ENCODE measurements at regions not wholly inside any gene's neighbourhood (a gene's known extent, or its start where the extent isn't known, plus 50 kb on each side); places are given as distances from the start of the nearest gene placed in this dataset.

DNA sequence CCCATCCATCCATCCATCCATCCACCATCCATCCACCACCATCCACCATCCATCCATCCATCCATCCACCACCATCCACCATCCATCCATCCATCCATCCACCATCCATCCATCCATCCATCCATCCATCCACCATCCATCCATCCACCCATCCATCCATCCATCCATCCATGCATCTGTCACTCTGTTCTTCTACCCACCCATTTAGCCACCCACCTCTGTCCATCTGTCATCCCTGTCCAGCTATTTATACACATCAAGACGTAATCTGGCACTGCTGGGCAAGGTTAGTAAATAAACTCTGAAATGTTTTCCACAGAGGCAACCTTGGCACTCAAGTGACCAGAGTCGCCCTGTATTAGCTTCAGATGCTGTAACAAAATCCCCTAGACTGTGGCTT lies 120.9 kb downstream of the RTP5 start:
- no peak overlapping the region for H3K4me2 ChIP-seq (ENCODE audit: extremely low read depth, insufficient read depth, low read length)
- H3K36me3 ChIP-seq (ENCODE audit: control insufficient read depth, insufficient read depth, low read length): no peaks in the 10 kb centered on the region
- no peaks in the 10 kb centered on the region for H4K20me1 ChIP-seq (ENCODE audit: control insufficient read depth, extremely low read depth, insufficient read depth, low read length)
- no peak overlapping the region for H3K4me3 ChIP-seq (replicated peaks in 1 of 4; ENCODE audit: control extremely low read depth in 1 of 4, insufficient read depth in 1 of 4, low read depth in 3 of 4, low read length in 4 of 4)
- TF ChIP-seq CTCF (conservative IDR thresholded peaks at IDR 0.05 in 1 of 2, IDR thresholded peaks at IDR 0.05 in 1 of 2; ENCODE audit: low read depth in 1 of 2, low read length in 2 of 2): no peak
- no peak for TF ChIP-seq EZH2 (IDR thresholded peaks at IDR 0.05; ENCODE audit: low read length, missing control alignments)
- no peak overlapping the region for H3K9ac ChIP-seq (ENCODE audit: insufficient read depth, low read length)
- no peaks in the 10 kb centered on the region for H3K9me3 ChIP-seq (ENCODE audit: control insufficient read depth, insufficient read depth, low read depth, low read length)
- no peak overlapping the region for H3K27ac ChIP-seq (ENCODE audit: insufficient read depth, low read length)
- no peaks in the 10 kb centered on the region for H3K79me2 ChIP-seq (ENCODE audit: control insufficient read depth, insufficient read depth, low read length)
- DNase-seq (ENCODE audit: low read depth in 2 of 2): no peak
- H2AFZ ChIP-seq (ENCODE audit: low read length): no peak overlapping the region
- no peaks in the 10 kb centered on the region for H3K27me3 ChIP-seq (ENCODE audit: control insufficient read depth, insufficient read depth, low read length)
- H3K4me1 ChIP-seq (ENCODE audit: control insufficient read depth, extremely low read depth, insufficient read depth, low read length): no peaks in the 10 kb centered on the region

- H4K20me1 ChIP-seq (ENCODE audit: control insufficient read depth, extremely low read depth, insufficient read depth, low read length): no peaks in the 10 kb centered on the region
- DNase-seq (ENCODE audit: low read depth in 2 of 2): no peak
- no peak for TF ChIP-seq CTCF (conservative IDR thresholded peaks at IDR 0.05 in 1 of 2, IDR thresholded peaks at IDR 0.05 in 1 of 2; ENCODE audit: low read depth in 1 of 2, low read length in 2 of 2)
- TF ChIP-seq EZH2 (IDR thresholded peaks at IDR 0.05; ENCODE audit: low read length, missing control alignments): no peak
These were observed 121.8 kb downstream of the RTP5 start for GRCh38 chr2:241991299-241991698.

DNA sequence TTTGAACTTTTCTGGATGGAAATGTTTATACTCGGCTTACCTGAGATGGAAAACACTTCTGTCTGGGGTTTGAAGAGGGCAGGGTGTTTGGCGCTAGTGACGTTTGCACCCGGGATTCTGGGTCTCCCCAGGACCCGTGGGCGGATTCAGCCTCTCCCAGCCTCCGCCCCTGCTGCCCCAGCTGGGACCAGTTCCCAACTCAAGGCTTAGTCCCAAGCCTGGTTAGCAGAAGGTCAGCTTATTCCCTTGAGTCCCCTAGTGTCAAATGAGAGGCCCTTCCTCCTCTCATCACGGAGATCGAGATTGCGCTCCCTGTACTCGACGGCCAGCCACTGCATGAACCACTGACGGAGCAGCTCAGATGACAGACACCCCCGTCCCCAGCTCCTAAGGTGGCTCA lies 123.2 kb downstream of the RTP5 start:
- no peaks in the 10 kb centered on the region for H3K4me1 ChIP-seq (ENCODE audit: control insufficient read depth, extremely low read depth, insufficient read depth, low read length)
- H3K9me3 ChIP-seq (ENCODE audit: control insufficient read depth, insufficient read depth, low read depth, low read length): no peaks in the 10 kb centered on the region
- DNase-seq (ENCODE audit: low read depth in 2 of 2): no peak
- H2AFZ ChIP-seq (ENCODE audit: low read length): no peak overlapping the region
- H3K27ac ChIP-seq (ENCODE audit: insufficient read depth, low read length): no peak overlapping the region
- H3K36me3 ChIP-seq (ENCODE audit: control insufficient read depth, insufficient read depth, low read length): no peaks in the 10 kb centered on the region
- H3K9ac ChIP-seq (ENCODE audit: insufficient read depth, low read length): no peak overlapping the region
- TF ChIP-seq EZH2 (IDR thresholded peaks at IDR 0.05; ENCODE audit: low read length, missing control alignments) (no peak), CTCF (conservative IDR thresholded peaks at IDR 0.05 in 1 of 2, IDR thresholded peaks at IDR 0.05 in 1 of 2; ENCODE audit: low read depth in 1 of 2, low read length in 2 of 2) (no peak)
- H3K27me3 ChIP-seq (ENCODE audit: control insufficient read depth, insufficient read depth, low read length): no peaks in the 10 kb centered on the region
- no peak overlapping the region for H3K4me2 ChIP-seq (ENCODE audit: extremely low read depth, insufficient read depth, low read length)
- H3K4me3 ChIP-seq (replicated peaks in 1 of 4; ENCODE audit: control extremely low read depth in 1 of 4, insufficient read depth in 1 of 4, low read depth in 3 of 4, low read length in 4 of 4): no peak overlapping the region
- H4K20me1 ChIP-seq (ENCODE audit: control insufficient read depth, extremely low read depth, insufficient read depth, low read length): no peaks in the 10 kb centered on the region
- no peaks in the 10 kb centered on the region for H3K79me2 ChIP-seq (ENCODE audit: control insufficient read depth, insufficient read depth, low read length)

More at GRCh38 chr2:241991299-241991698, 121.8 kb downstream of the RTP5 start:
- Histone ChIP-seq H3K27me3 (ENCODE audit: control insufficient read depth, insufficient read depth, low read length) (no peaks in the 10 kb centered on the region), H3K4me1 (ENCODE audit: control insufficient read depth, extremely low read depth, insufficient read depth, low read length) (no peaks in the 10 kb centered on the region), H3K27ac (ENCODE audit: insufficient read depth, low read length) (no peak overlapping the region), H3K4me2 (ENCODE audit: extremely low read depth, insufficient read depth, low read length) (no peak overlapping the region), H3K36me3 (ENCODE audit: control insufficient read depth, insufficient read depth, low read length) (no peaks in the 10 kb centered on the region), H3K4me3 (replicated peaks in 1 of 4; ENCODE audit: control extremely low read depth in 1 of 4, insufficient read depth in 1 of 4, low read depth in 3 of 4, low read length in 4 of 4) (no peak overlapping the region), H3K9ac (ENCODE audit: insufficient read depth, low read length) (no peak overlapping the region), H3K79me2 (ENCODE audit: control insufficient read depth, insufficient read depth, low read length) (no peaks in the 10 kb centered on the region), H3K9me3 (ENCODE audit: control insufficient read depth, insufficient read depth, low read depth, low read length) (no peaks in the 10 kb centered on the region), H2AFZ (ENCODE audit: low read length) (no peak overlapping the region)

Measured in fibroblast of lung (primary cell).